Trophoblast cell (in vitro differentiated cells and primary cell): ENCODE measurements at regions not wholly inside any gene's neighbourhood (a gene's known extent, or its start where the extent isn't known, plus 50 kb on each side); places are given as distances from the start of the nearest gene placed in this dataset.

Experiments used
- DNase-seq, 2 donors: peaks; one replicate each; pipeline ENCODE4 v3.0.0-alpha.2; 2016
- H2AFZ ChIP-seq: 2 replicates; pipeline ENCODE4 v1.6.1; 2013; ENCODE audit warnings: low read length, moderate library complexity, mild to moderate bottlenecking; ENCODE audit not compliant: insufficient read depth, poor library complexity
- H2AK5ac ChIP-seq: 2 replicates; pipeline ENCODE4 v1.6.1; 2013; ENCODE audit warnings: mild to moderate bottlenecking, low read length
- H2BK120ac ChIP-seq: 2 replicates; pipeline ENCODE4 v1.6.1; 2013; ENCODE audit warnings: low read length, mild to moderate bottlenecking, moderate library complexity; ENCODE audit not compliant: insufficient read depth, poor library complexity
- H2BK12ac ChIP-seq: 2 replicates; pipeline ENCODE4 v1.6.1; 2013; ENCODE audit warnings: mild to moderate bottlenecking, low read length, moderate library complexity
- H2BK5ac ChIP-seq: 2 replicates; pipeline ENCODE4 v1.6.1; 2013; ENCODE audit warnings: low read length, low read depth, moderate library complexity, mild to moderate bottlenecking; ENCODE audit not compliant: poor library complexity
- H3K14ac ChIP-seq: 2 replicates; pipeline ENCODE4 v1.6.1; 2013; ENCODE audit warnings: mild to moderate bottlenecking, low read length
- H3K18ac ChIP-seq: 2 replicates; pipeline ENCODE4 v1.6.1; 2013; ENCODE audit warnings: mild to moderate bottlenecking, low read length
- H3K23ac ChIP-seq: 2 replicates; pipeline ENCODE4 v1.6.1; 2013; ENCODE audit warnings: low read length
- H3K27ac ChIP-seq: 2 replicates; pipeline ENCODE4 v1.5.1; 2013; ENCODE audit warnings: low read depth, mild to moderate bottlenecking, inconsistent platforms, low read length, moderate library complexity
- H3K27me3 ChIP-seq: 2 replicates; pipeline ENCODE4 v1.6.1; 2013; ENCODE audit warnings: inconsistent platforms, mild to moderate bottlenecking, low read length, moderate library complexity; ENCODE audit not compliant: insufficient read depth
- H3K36me3 ChIP-seq, 2 experiments: 1 replicate in 1 of 2; 2 replicates in 1 of 2; pipeline ENCODE4 v1.6.1; 2013; ENCODE audit warnings: low read length in 2 of 2, mild to moderate bottlenecking in 2 of 2, moderate library complexity in 1 of 2; ENCODE audit not compliant: insufficient read depth in 2 of 2, control insufficient read depth in 1 of 2
- H3K4ac ChIP-seq: 2 replicates; pipeline ENCODE4 v1.6.1; 2013; ENCODE audit warnings: low read depth, mild to moderate bottlenecking, low read length, moderate library complexity
- H3K4me1 ChIP-seq, 2 experiments: 1 replicate in 1 of 2; 2 replicates in 1 of 2; pipeline ENCODE4 v1.6.1; 2013; ENCODE audit warnings: low read length in 2 of 2, mild to moderate bottlenecking in 2 of 2, moderate library complexity in 1 of 2; ENCODE audit not compliant: insufficient read depth in 2 of 2, control insufficient read depth in 1 of 2
- H3K4me2 ChIP-seq: 2 replicates; pipeline ENCODE4 v1.6.1; 2013; ENCODE audit warnings: inconsistent platforms, mild to moderate bottlenecking, low read length, moderate library complexity
- H3K4me3 ChIP-seq: 2 replicates; pipeline ENCODE4 v1.5.1; 2013; ENCODE audit warnings: mild to moderate bottlenecking, low read depth, low read length, inconsistent platforms
- H3K79me1 ChIP-seq: one replicate; pipeline ENCODE4 v1.6.1; 2013; ENCODE audit warnings: low read length
- H3K79me2 ChIP-seq: 2 replicates; pipeline ENCODE4 v1.6.1; 2013; ENCODE audit warnings: low read length, mild to moderate bottlenecking; ENCODE audit not compliant: control insufficient read depth, insufficient read depth, poor library complexity
- H3K9ac ChIP-seq: 2 replicates; pipeline ENCODE4 v1.6.1; 2013; ENCODE audit warnings: mild to moderate bottlenecking, low read length
- H3K9me3 ChIP-seq: 2 replicates; pipeline ENCODE4 v1.6.1; 2013; ENCODE audit warnings: low read depth, mild to moderate bottlenecking, control low read depth, inconsistent platforms, low read length; ENCODE audit not compliant: insufficient read depth
- H4K12ac ChIP-seq: 2 replicates; pipeline ENCODE4 v1.6.1; 2013; ENCODE audit warnings: low read depth, mild to moderate bottlenecking, low read length, moderate library complexity
- H4K8ac ChIP-seq: 2 replicates; pipeline ENCODE4 v1.6.1; 2013; ENCODE audit warnings: low read depth, mild to moderate bottlenecking, low read length, moderate library complexity
- H4K91ac ChIP-seq: one replicate; pipeline ENCODE4 v1.6.1; 2013; ENCODE audit warnings: low read depth, mild to moderate bottlenecking, low read length, moderate library complexity
- WGBS: extraction: QIAGEN DNeasy Blood & Tissue Kit; methylation state at CpG from one replicate; pipeline ENCODE4 v1.1.7; 2013; ENCODE audit warnings: missing lambda C conversion rate; ENCODE audit not compliant: insufficient read length, insufficient coverage; ENCODE audit errors: extremely low coverage; 5-methylcytosine and 5-hydroxymethylcytosine counted together

GRCh38 chr6:40654828-40655227, 67.7 kb upstream of the LRFN2 start:
- H2BK120ac ChIP-seq = no peak overlapping the region
- WGBS = no CpG with 5 or more reads among the region's 1 CpG
- H3K27ac ChIP-seq = no peak overlapping the region
- no peak overlapping the region for H2BK5ac ChIP-seq
- no peak overlapping the region for H4K8ac ChIP-seq
- no peak overlapping the region for H3K18ac ChIP-seq
- H3K79me2 ChIP-seq = no peaks in the 10 kb centered on the region
- no peak overlapping the region for H3K14ac ChIP-seq
- no peak overlapping the region for H3K4ac ChIP-seq
- H3K4me1 ChIP-seq = no peaks in the 10 kb centered on the region
- H4K91ac ChIP-seq = no peak overlapping the region
- no peak overlapping the region for H3K9ac ChIP-seq
- H3K9me3 ChIP-seq = peaks cover 2% of the 10 kb centered on the region
- H3K4me2 ChIP-seq = no peak overlapping the region
- no peak overlapping the region for H3K4me3 ChIP-seq
- H3K79me1 ChIP-seq = no peaks in the 10 kb centered on the region
- H2BK12ac ChIP-seq = no peak overlapping the region
- no peak for DNase-seq
- H2AK5ac ChIP-seq = no peak overlapping the region
- no peaks in the 10 kb centered on the region for H3K36me3 ChIP-seq
- H3K27me3 ChIP-seq = no peaks in the 10 kb centered on the region
- no peak overlapping the region for H2AFZ ChIP-seq
- H4K12ac ChIP-seq = no peak overlapping the region
- H3K23ac ChIP-seq = no peak overlapping the region

- no peak overlapping the region for H2BK5ac ChIP-seq
- no peak overlapping the region for H3K4me2 ChIP-seq
- H2AFZ ChIP-seq = no peak overlapping the region
- H3K4ac ChIP-seq = no peak overlapping the region
- H3K36me3 ChIP-seq = no peaks in the 10 kb centered on the region
- peaks cover 2% of the 10 kb centered on the region for H3K9me3 ChIP-seq
- H4K91ac ChIP-seq = no peak overlapping the region
- H3K4me3 ChIP-seq = no peak overlapping the region
- no peaks in the 10 kb centered on the region for H3K79me1 ChIP-seq
- no peak overlapping the region for H3K9ac ChIP-seq
- H2AK5ac ChIP-seq = no peak overlapping the region
- DNase-seq = no peak
- H3K18ac ChIP-seq = no peak overlapping the region
- H3K4me1 ChIP-seq = no peaks in the 10 kb centered on the region
- no peak overlapping the region for H4K8ac ChIP-seq
- no peaks in the 10 kb centered on the region for H3K79me2 ChIP-seq
- H2BK120ac ChIP-seq = no peak overlapping the region
- no peak overlapping the region for H3K27ac ChIP-seq
- WGBS = no CpG with 5 or more reads among the region's 6 CpGs
- H3K27me3 ChIP-seq = no peaks in the 10 kb centered on the region
- no peak overlapping the region for H2BK12ac ChIP-seq
- H4K12ac ChIP-seq = no peak overlapping the region
- no peak overlapping the region for H3K23ac ChIP-seq
- no peak overlapping the region for H3K14ac ChIP-seq
Measured at GRCh38 chr6:40645043-40645442, 57.9 kb upstream of the LRFN2 start.

- Histone ChIP-seq H3K79me1 (no peaks in the 10 kb centered on the region), H3K4ac (no peak overlapping the region), H3K4me3 (no peak overlapping the region), H2BK12ac (no peak overlapping the region), H3K9me3 (peaks cover 2% of the 10 kb centered on the region), H3K27ac (no peak overlapping the region), H3K9ac (no peak overlapping the region), H3K79me2 (no peaks in the 10 kb centered on the region), H3K36me3 (no peaks in the 10 kb centered on the region), H4K91ac (no peak overlapping the region), H3K23ac (no peak overlapping the region), H2AK5ac (no peak overlapping the region), H3K14ac (no peak overlapping the region), H2AFZ (no peak overlapping the region), H4K8ac (no peak overlapping the region), H3K4me1 (no peaks in the 10 kb centered on the region), H2BK5ac (no peak overlapping the region), H3K4me2 (no peak overlapping the region), H2BK120ac (no peak overlapping the region), H4K12ac (no peak overlapping the region), H3K18ac (no peak overlapping the region), H3K27me3 (no peaks in the 10 kb centered on the region)
- no CpG with 5 or more reads among the region's 1 CpG for WGBS
- no peak for DNase-seq
Measured at GRCh38 chr6:40642837-40643236, 55.7 kb upstream of the LRFN2 start.

GRCh38 chr6:40642190-40642589, 55.0 kb upstream of the LRFN2 start:
- Histone ChIP-seq H4K8ac (no peak overlapping the region), H2BK5ac (no peak overlapping the region), H2BK12ac (no peak overlapping the region), H3K4ac (no peak overlapping the region), H2BK120ac (no peak overlapping the region), H2AK5ac (no peak overlapping the region), H3K4me3 (no peak overlapping the region), H4K91ac (no peak overlapping the region), H3K23ac (no peak overlapping the region), H3K9me3 (peaks cover 2% of the 10 kb centered on the region), H3K27ac (no peak overlapping the region), H3K4me1 (no peaks in the 10 kb centered on the region), H2AFZ (no peak overlapping the region), H3K79me2 (no peaks in the 10 kb centered on the region), H3K18ac (no peak overlapping the region), H3K14ac (no peak overlapping the region), H3K9ac (no peak overlapping the region), H3K36me3 (no peaks in the 10 kb centered on the region), H3K4me2 (no peak overlapping the region), H4K12ac (no peak overlapping the region), H3K27me3 (no peaks in the 10 kb centered on the region), H3K79me1 (no peaks in the 10 kb centered on the region)
- no CpG with 5 or more reads among the region's 5 CpGs for whole genome bisulfite sequencing
- peak; percentile 4 to 36 for DNase-seq
